ENCODE measurements at regions not wholly inside any gene's neighbourhood (a gene's known extent, or its start where the extent isn't known, plus 50 kb on each side); places are given as distances from the start of the nearest gene placed in this dataset.

DNA sequence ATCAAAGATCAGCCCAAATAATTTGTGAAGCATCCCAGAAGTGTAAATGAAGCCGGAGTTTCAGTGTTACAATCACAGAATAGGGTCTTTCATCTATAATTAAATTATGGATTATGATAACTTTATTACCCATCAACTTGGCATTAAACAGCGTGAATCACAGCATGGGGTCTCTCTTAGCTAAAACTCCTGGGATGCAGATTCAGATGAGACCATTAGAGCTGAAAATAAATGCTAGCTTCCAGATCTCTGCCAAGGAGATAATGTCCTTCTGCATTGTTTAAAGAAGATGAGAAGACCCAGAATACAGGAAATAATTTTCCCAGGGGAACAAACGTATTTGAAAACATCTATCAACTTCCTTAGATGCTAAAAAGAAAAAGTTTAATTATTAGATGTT is 546.0 kb upstream of the PCDH9 start:
- ChIA-PET POLR2A (no interaction called here), CTCF (no interaction called here)

- POLR2A ChIA-PET = no interaction called here
These were observed 545.2 kb upstream of the PCDH9 start for GRCh38 chr13:67775359-67775758.

GRCh38 chr13:67772807-67773453 is 542.8 kb upstream of the PCDH9 start:
- POLR2A ChIA-PET = no interaction called here
- CTCF ChIA-PET = no interaction called here

More at GRCh38 chr13:67775359-67775758, 545.2 kb upstream of the PCDH9 start:
- CTCF ChIA-PET = no interaction called here

- CTCF ChIA-PET = no interaction called here
- POLR2A ChIA-PET = no interaction called here
These were observed 541.0 kb upstream of the PCDH9 start for GRCh38 chr13:67771106-67771505.

DNA sequence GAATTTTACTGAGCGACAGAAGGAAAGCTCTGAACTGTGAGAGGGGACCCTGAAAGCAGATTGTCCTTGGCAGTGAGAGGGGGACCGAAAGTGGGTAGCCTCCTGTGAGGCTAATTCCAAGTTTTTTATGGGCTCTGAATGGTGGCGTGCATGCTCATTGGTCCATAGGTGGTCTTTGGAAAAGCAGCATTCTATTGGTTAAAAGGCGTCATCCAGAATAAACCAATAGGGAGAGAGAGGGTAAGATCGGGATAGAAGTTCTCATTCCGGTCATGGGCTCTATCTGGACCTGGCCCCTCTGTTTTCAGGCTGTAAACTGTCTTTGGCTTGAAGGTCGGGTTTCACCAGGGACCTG is 539.8 kb upstream of the PCDH9 start:
- ChIA-PET CTCF (no interaction called here), POLR2A (no interaction called here)

- ChIA-PET POLR2A (no interaction called here), CTCF (no interaction called here)
These were observed 539.2 kb upstream of the PCDH9 start for GRCh38 chr13:67769063-67769986.

- ChIA-PET POLR2A (no interaction called here), CTCF (no interaction called here)
These were observed 533.8 kb upstream of the PCDH9 start for GRCh38 chr13:67763984-67764383.

DNA sequence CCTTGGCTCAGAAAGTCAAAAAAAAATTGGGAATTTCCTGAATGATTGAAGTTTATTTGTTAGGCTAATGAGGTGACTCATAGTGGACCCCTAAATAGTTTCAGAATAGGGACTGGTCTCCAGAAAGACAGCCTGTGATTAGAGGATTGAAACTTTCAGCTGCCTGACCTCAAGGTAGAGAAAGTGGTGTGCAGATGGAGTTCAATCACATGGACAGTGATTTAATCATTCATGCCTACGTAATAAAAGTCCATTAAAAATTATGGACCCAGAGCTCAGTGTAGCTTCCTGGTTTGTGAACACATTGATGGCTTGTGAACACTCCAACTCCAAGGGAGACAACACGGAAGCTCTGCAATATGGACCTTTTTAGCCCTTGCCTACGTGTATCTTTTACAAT is 533.2 kb upstream of the PCDH9 start:
- ChIA-PET POLR2A (no interaction called here), CTCF (no interaction called here)

GRCh38 chr13:67758975-67759374 is 528.8 kb upstream of the PCDH9 start:
- ChIA-PET POLR2A (no interaction called here), CTCF (no interaction called here)

- CTCF ChIA-PET = no interaction called here
- POLR2A ChIA-PET = no interaction called here
These were observed 523.9 kb upstream of the PCDH9 start for GRCh38 chr13:67754012-67754411.

DNA sequence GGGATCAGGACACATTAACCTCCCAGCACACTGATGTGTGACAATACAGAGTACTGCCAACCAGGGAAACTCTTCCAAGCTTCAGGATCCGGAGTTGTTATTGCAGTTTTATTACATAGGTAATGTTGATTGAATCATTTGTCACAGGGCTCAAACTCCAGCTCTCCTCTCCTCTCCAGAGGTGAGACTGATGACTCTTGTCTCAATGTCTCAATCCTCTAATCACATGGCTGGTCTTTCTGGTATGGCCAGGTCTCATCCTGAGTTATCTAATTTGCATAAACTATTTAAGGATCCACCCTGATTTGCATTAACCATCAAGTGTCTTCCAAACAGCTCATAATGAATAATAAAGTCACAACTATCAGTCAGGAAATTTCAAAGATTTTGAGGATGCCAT is 522.6 kb upstream of the PCDH9 start:
- CTCF ChIA-PET = no interaction called here
- POLR2A ChIA-PET = no interaction called here

- ChIA-PET CTCF (no interaction called here), POLR2A (no interaction called here)
These were observed 512.3 kb upstream of the PCDH9 start for GRCh38 chr13:67742478-67742877.

- CTCF ChIA-PET = no interaction called here
- POLR2A ChIA-PET = no interaction called here
These were observed 510.9 kb upstream of the PCDH9 start for GRCh38 chr13:67740871-67741535.

DNA sequence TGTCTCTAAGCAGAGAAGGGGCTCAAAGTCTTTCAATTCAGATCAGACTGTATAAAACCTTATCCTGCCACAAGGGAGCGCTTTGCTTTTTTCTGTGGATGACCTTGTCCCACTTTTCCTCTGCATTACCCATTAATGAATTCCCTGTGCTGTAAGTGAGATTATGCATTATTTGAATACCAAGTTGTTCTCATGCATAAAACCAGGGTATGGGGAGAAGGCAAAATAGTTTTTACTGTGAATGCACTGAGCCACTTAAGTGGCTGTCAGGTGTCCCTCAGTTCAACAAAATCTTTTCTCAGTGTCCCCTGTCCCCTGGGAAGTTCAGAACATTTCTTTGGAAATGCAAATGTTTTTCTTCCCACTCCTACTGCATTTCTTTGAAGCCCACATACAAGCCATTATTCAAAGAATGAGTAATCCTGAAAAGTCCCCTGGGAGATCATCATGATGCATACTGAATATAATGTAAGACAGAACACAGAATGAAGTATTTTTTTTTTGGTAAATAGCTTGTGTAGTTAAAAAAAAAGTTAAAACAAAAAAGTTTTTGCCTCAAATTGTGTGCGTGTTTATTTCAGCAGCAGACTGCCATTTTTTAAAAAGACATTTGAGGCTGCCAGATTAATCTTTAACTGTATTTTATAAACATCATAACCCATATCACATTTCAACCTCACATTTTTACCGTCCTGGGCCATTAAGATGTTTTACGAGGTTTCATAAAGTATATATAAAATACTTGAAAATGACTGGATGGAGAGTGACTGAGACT is 506.7 kb upstream of the PCDH9 start:
- CTCF ChIA-PET = no interaction called here

GRCh38 chr13:67735651-67736050 is 505.5 kb upstream of the PCDH9 start:
- POLR2A ChIA-PET = no interaction called here
- CTCF ChIA-PET = no interaction called here

More for the DNA sequence above, 506.7 kb upstream of the PCDH9 start:
- POLR2A ChIA-PET = no interaction called here

- ChIA-PET CTCF (no interaction called here), POLR2A (no interaction called here)
These were observed 496.8 kb upstream of the PCDH9 start for GRCh38 chr13:67726979-67727378.

DNA sequence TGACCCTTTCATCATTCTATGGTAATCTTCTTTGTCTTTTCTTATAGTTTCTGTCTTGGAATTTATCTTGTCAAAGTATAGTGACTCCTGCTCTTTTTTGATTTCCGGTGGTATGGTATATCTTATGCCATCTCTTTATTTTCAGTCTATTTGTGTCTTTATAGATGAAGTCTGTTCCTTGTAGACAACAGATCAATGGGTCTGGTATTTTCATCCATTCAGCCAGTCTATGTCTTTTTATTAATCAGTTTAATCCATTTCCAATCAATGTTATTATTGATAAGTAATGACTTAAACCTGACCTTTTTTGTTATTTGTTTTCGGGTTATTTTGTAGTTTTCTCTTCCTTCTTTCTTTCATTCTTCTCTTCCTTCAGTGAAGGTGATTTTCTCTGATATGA is 495.9 kb upstream of the PCDH9 start:
- CTCF ChIA-PET = no interaction called here
- POLR2A ChIA-PET = no interaction called here

- CTCF ChIA-PET = no interaction called here
These were observed 483.4 kb upstream of the PCDH9 start for GRCh38 chr13:67713571-67713970.

GRCh38 chr13:67696775-67697174 is 466.6 kb upstream of the PCDH9 start:
- ChIA-PET CTCF (no interaction called here), POLR2A (no interaction called here)

More at GRCh38 chr13:67713571-67713970, 483.4 kb upstream of the PCDH9 start:
- POLR2A ChIA-PET = no interaction called here

GRCh38 chr13:67664502-67664901 is 434.4 kb upstream of the PCDH9 start:
- CTCF ChIA-PET = no interaction called here

DNA sequence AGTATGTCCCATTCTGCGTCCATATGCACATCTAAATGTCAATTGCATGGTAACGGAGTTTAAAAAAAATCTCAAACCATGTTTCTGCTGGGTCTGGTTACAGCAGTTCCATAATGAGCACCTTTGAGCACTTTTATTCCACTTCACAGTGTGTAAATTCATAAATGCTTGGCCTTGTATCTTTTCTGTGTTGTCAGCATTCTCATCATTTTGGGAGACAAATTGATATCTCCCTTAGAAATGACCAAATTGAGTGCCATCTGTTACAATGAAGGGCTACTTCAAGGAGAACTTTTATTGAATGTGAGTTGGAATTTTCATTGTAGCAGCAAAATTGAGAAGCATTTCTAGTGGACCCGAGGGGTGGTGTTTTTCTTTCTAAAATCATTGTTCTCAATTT is 432.9 kb upstream of the PCDH9 start:
- CTCF ChIA-PET = no interaction called here

More at GRCh38 chr13:67664502-67664901, 434.4 kb upstream of the PCDH9 start:
- POLR2A ChIA-PET = no interaction called here

More for the DNA sequence above, 432.9 kb upstream of the PCDH9 start:
- POLR2A ChIA-PET = no interaction called here
